ENCODE measurements at regions not wholly inside any gene's neighbourhood (a gene's known extent, or its start where the extent isn't known, plus 50 kb on each side); places are given as distances from the start of the nearest gene placed in this dataset.
A peak's percentile ranks its signal among the peaks of the same experiment; 100 is the strongest.

GRCh38 chr2:18833941-18834340 lies 244.6 kb upstream of the NT5C1B start:
- in situ Hi-C loops (cut with HindIII; ENCODE audit: low sequenced_read_pairs) = no loop called here
- DNase-seq (ENCODE audit: low spot score) = peak; percentile 12

GRCh38 chr2:18831916-18832510 lies 242.6 kb upstream of the NT5C1B start:
- in situ Hi-C loops (cut with HindIII; ENCODE audit: low sequenced_read_pairs) = no loop called here
- no peak for DNase-seq (ENCODE audit: low spot score)

- in situ Hi-C loops (cut with HindIII; ENCODE audit: low sequenced_read_pairs) = no loop called here
- no peak for DNase-seq (ENCODE audit: low spot score)
These were observed 241.6 kb upstream of the NT5C1B start for GRCh38 chr2:18830962-18831361.

GRCh38 chr2:18829976-18830375 lies 240.6 kb upstream of the NT5C1B start:
- in situ Hi-C loops (cut with HindIII; ENCODE audit: low sequenced_read_pairs) = no loop called here
- no peak for DNase-seq (ENCODE audit: low spot score)

GRCh38 chr2:18829251-18829902 lies 240.0 kb upstream of the NT5C1B start:
- in situ Hi-C loops (cut with HindIII; ENCODE audit: low sequenced_read_pairs) = no loop called here
- DNase-seq (ENCODE audit: low spot score) = no peak

- DNase-seq (ENCODE audit: low spot score) = no peak
- in situ Hi-C loops (cut with HindIII; ENCODE audit: low sequenced_read_pairs) = no loop called here
These were observed 238.9 kb upstream of the NT5C1B start for GRCh38 chr2:18828296-18828695.

GRCh38 chr2:18825838-18826237 lies 236.5 kb upstream of the NT5C1B start:
- no peak for DNase-seq (ENCODE audit: low spot score)
- in situ Hi-C loops (cut with HindIII; ENCODE audit: low sequenced_read_pairs) = no loop called here

GRCh38 chr2:18824915-18825314 lies 235.5 kb upstream of the NT5C1B start:
- in situ Hi-C loops (cut with HindIII; ENCODE audit: low sequenced_read_pairs) = no loop called here
- no peak for DNase-seq (ENCODE audit: low spot score)

GRCh38 chr2:18824325-18824790 lies 235.0 kb upstream of the NT5C1B start:
- DNase-seq (ENCODE audit: low spot score) = no peak
- in situ Hi-C loops (cut with HindIII; ENCODE audit: low sequenced_read_pairs) = no loop called here

- in situ Hi-C loops (cut with HindIII; ENCODE audit: low sequenced_read_pairs) = no loop called here
- no peak for DNase-seq (ENCODE audit: low spot score)
These were observed 232.1 kb upstream of the NT5C1B start for GRCh38 chr2:18821431-18821830.

- DNase-seq (ENCODE audit: low spot score) = no peak
- in situ Hi-C loops (cut with HindIII; ENCODE audit: low sequenced_read_pairs) = no loop called here
These were observed 231.6 kb upstream of the NT5C1B start for GRCh38 chr2:18820966-18821365.

- in situ Hi-C loops (cut with HindIII; ENCODE audit: low sequenced_read_pairs) = no loop called here
- no peak for DNase-seq (ENCODE audit: low spot score)
These were observed 230.2 kb upstream of the NT5C1B start for GRCh38 chr2:18819566-18819965.

- in situ Hi-C loops (cut with HindIII; ENCODE audit: low sequenced_read_pairs) = no loop called here
- no peak for DNase-seq (ENCODE audit: low spot score)
These were observed 225.0 kb upstream of the NT5C1B start for GRCh38 chr2:18814387-18814786.

GRCh38 chr2:18804536-18804935 lies 215.2 kb upstream of the NT5C1B start:
- in situ Hi-C loops (cut with HindIII; ENCODE audit: low sequenced_read_pairs) = no loop called here
- DNase-seq (ENCODE audit: low spot score) = no peak

- in situ Hi-C loops (cut with HindIII; ENCODE audit: low sequenced_read_pairs) = no loop called here
- no peak for DNase-seq (ENCODE audit: low spot score)
These were observed 214.0 kb upstream of the NT5C1B start for GRCh38 chr2:18803141-18803939.

GRCh38 chr2:18800240-18800971 lies 211.0 kb upstream of the NT5C1B start:
- no peak for DNase-seq (ENCODE audit: low spot score)
- in situ Hi-C loops (cut with HindIII; ENCODE audit: low sequenced_read_pairs) = no loop called here

GRCh38 chr2:18799397-18799796 lies 210.0 kb upstream of the NT5C1B start:
- DNase-seq (ENCODE audit: low spot score) = no peak
- in situ Hi-C loops (cut with HindIII; ENCODE audit: low sequenced_read_pairs) = no loop called here

- DNase-seq (ENCODE audit: low spot score) = no peak
- in situ Hi-C loops (cut with HindIII; ENCODE audit: low sequenced_read_pairs) = no loop called here
These were observed 207.9 kb upstream of the NT5C1B start for GRCh38 chr2:18797133-18797845.

- no peak for DNase-seq (ENCODE audit: low spot score)
- in situ Hi-C loops (cut with HindIII; ENCODE audit: low sequenced_read_pairs) = no loop called here
These were observed 206.5 kb upstream of the NT5C1B start for GRCh38 chr2:18795906-18796305.
